Esophagus muscularis mucosa (tissue), 4 donors: ENCODE measurements at regions not wholly inside any gene's neighbourhood (a gene's known extent, or its start where the extent isn't known, plus 50 kb on each side); places are given as distances from the start of the nearest gene placed in this dataset.

Experiments used
- DNase-seq: peaks from one replicate; pipeline ENCODE4 v3.0.0-alpha.2; 2017; ENCODE audit errors: extremely low spot score
- H3K27ac ChIP-seq, 4 donors: fragments of 200-600 bp; sonication (generic); replicated peaks in 1 of 4; 1 replicate in 3 of 4; 2 replicates in 1 of 4; pipeline ENCODE4 v1.5.1; 2016 to 2019; ENCODE audit warnings: mild to moderate bottlenecking in 1 of 4
- H3K27me3 ChIP-seq, 4 donors: fragments of 200-600 bp; sonication (generic); one replicate each; pipeline versions ENCODE4 v1.5.1 to v1.6.0; 2016 to 2019
- H3K36me3 ChIP-seq, 4 donors: fragments of 200-600 bp; sonication (generic); one replicate each; pipeline ENCODE4 v1.5.1; 2016 to 2019
- H3K4me1 ChIP-seq, 4 donors: fragments of 200-600 bp; sonication (generic); one replicate each; pipeline ENCODE4 v1.5.1; 2016 to 2019
- H3K4me3 ChIP-seq, 4 donors: fragments of 200-600 bp; sonication (generic); 1 replicate in 2 of 4; 2 replicates in 2 of 4; pipeline ENCODE4 v1.5.1; 2016 to 2019; ENCODE audit warnings: mild to moderate bottlenecking in 4 of 4, moderate library complexity in 1 of 4
- H3K9me3 ChIP-seq, 4 donors: fragments of 200-600 bp; sonication (generic); 1 replicate in 3 of 4; 2 replicates in 1 of 4; pipeline ENCODE4 v1.5.1; 2016 to 2019
- CTCF ChIP-seq, 3 experiments: fragments of 200-600 bp in 2 of 3; fragments of 450-650 bp in 1 of 3; sonication (generic) in 2 of 3; IDR thresholded peaks; one replicate each; pipeline ENCODE4 v1.5.1; 2017 to 2019; ENCODE audit warnings: antibody characterized with exemption in 3 of 3, mild to moderate bottlenecking in 2 of 3, moderate library complexity in 1 of 3
- EP300 ChIP-seq: sonication (generic); formaldehyde crosslinking; IDR thresholded peaks from one replicate; pipeline ENCODE4 v1.6.1; 2017; ENCODE audit warnings: antibody characterized with exemption
- POLR2A ChIP-seq: fragments of 450-650 bp; IDR thresholded peaks from one replicate; pipeline ENCODE4 v1.6.1; 2017; ENCODE audit warnings: antibody characterized with exemption, moderate library complexity, mild to moderate bottlenecking, low read depth
- POLR2AphosphoS5 ChIP-seq, 2 donors: sonication (generic); formaldehyde crosslinking; IDR thresholded peaks; one replicate each; pipeline ENCODE4 v1.6.1; 2017; ENCODE audit warnings: antibody characterized with exemption in 2 of 2
- WGBS: methylation state at CpG from one replicate; pipeline ENCODE4 v1.1.5; 2018; 5-methylcytosine and 5-hydroxymethylcytosine counted together
- intact Hi-C: fragments of 100-400 bp; cut with DNase I; formaldehyde crosslinking; loops from one replicate; pipeline ENCODE4 v1.15.1; 2023

GRCh38 chr4:86432559-86433134, 72.8 kb upstream of the MAPK10 start:
- Histone ChIP-seq H3K4me1 (no peaks in the 10 kb centered on the region), H3K36me3 (no peaks in the 10 kb centered on the region), H3K27me3 (no peaks in the 10 kb centered on the region), H3K27ac (no peak overlapping the region), H3K9me3 (no peaks in the 10 kb centered on the region), H3K4me3 (no peak overlapping the region)
- TF ChIP-seq POLR2AphosphoS5 (IDR thresholded peaks at IDR 0.05) (no peak), POLR2A (no peak), CTCF (IDR thresholded peaks at IDR 0.05) (no peak), EP300 (no peak)
- DNase-seq: no peak
- intact Hi-C loops: no loop called here

GRCh38 chr4:86439293-86439692, 79.4 kb upstream of the MAPK10 start:
- intact Hi-C loops: no loop called here
- Histone ChIP-seq H3K27ac (no peak overlapping the region), H3K27me3 (no peaks in the 10 kb centered on the region), H3K36me3 (no peaks in the 10 kb centered on the region), H3K4me3 (no peak overlapping the region), H3K4me1 (no peaks in the 10 kb centered on the region), H3K9me3 (no peaks in the 10 kb centered on the region)
- WGBS: 76% methylated on average over 2 of the region's 2 CpGs
- TF ChIP-seq CTCF (IDR thresholded peaks at IDR 0.05) (no peak), POLR2A (no peak), EP300 (no peak), POLR2AphosphoS5 (IDR thresholded peaks at IDR 0.05) (no peak)
- no peak for DNase-seq

GRCh38 chr4:86441175-86441936, 81.5 kb upstream of the MAPK10 start:
- intact Hi-C loops: no loop called here
- no peaks in the 10 kb centered on the region for H3K4me1 ChIP-seq
- TF ChIP-seq POLR2A: no peak
- TF ChIP-seq CTCF (IDR thresholded peaks at IDR 0.05): no peak
- TF ChIP-seq EP300: no peak
- no peaks in the 10 kb centered on the region for H3K9me3 ChIP-seq
- no peak for DNase-seq
- 82% methylated on average over 3 of the region's 3 CpGs for WGBS
- no peak overlapping the region for H3K27ac ChIP-seq
- no peak overlapping the region for H3K4me3 ChIP-seq
- no peaks in the 10 kb centered on the region for H3K36me3 ChIP-seq
- H3K27me3 ChIP-seq: no peaks in the 10 kb centered on the region

GRCh38 chr4:86442881-86443280, 83.0 kb upstream of the MAPK10 start:
- no peak for DNase-seq
- intact Hi-C loops: no loop called here
- Histone ChIP-seq H3K4me3 (no peak overlapping the region), H3K9me3 (no peaks in the 10 kb centered on the region), H3K4me1 (no peaks in the 10 kb centered on the region), H3K36me3 (no peaks in the 10 kb centered on the region), H3K27me3 (no peaks in the 10 kb centered on the region), H3K27ac (no peak overlapping the region)
- no peak for TF ChIP-seq POLR2AphosphoS5 (IDR thresholded peaks at IDR 0.05)
- no peak for TF ChIP-seq CTCF (IDR thresholded peaks at IDR 0.05)
- no peak for TF ChIP-seq POLR2A
- no peak for TF ChIP-seq EP300

GRCh38 chr4:86443495-86443894, 83.6 kb upstream of the MAPK10 start:
- H3K27ac ChIP-seq: no peak overlapping the region
- WGBS: 78% methylated on average over 8 of the region's 8 CpGs
- intact Hi-C loops: no loop called here
- no peak overlapping the region for H3K4me3 ChIP-seq
- no peaks in the 10 kb centered on the region for H3K36me3 ChIP-seq
- H3K9me3 ChIP-seq: no peaks in the 10 kb centered on the region
- no peaks in the 10 kb centered on the region for H3K27me3 ChIP-seq
- no peak for DNase-seq
- H3K4me1 ChIP-seq: no peaks in the 10 kb centered on the region
- TF ChIP-seq EP300 (no peak), POLR2A (no peak), POLR2AphosphoS5 (IDR thresholded peaks at IDR 0.05) (no peak), CTCF (IDR thresholded peaks at IDR 0.05) (no peak)
